A549 (cell line): ENCODE measurements at regions not wholly inside any gene's neighbourhood (a gene's known extent, or its start where the extent isn't known, plus 50 kb on each side); places are given as distances from the start of the nearest gene placed in this dataset.

Experiments
- ATAC-seq, 2 experiments: fragments of 200-7000 bp in 1 of 2; fragments of >200 bp in 1 of 2; cut with Nextera tagmentation in 1 of 2; cut with Tn5 transposase in 1 of 2; 3 replicates each; pipeline versions ENCODE4 v1.8.0 to v1.9.1; 2018 to 2020; ENCODE audit warnings: mild to moderate bottlenecking in 1 of 2, moderate library complexity in 1 of 2
- CTCF ChIA-PET: fragments of 300-600 bp; sonication (Branson Sonifier 250); formaldehyde crosslinking; extraction: SDS; loops from one replicate; lab custom pipeline; 2021; ENCODE audit warnings: antibody characterized with exemption, inconsistent platforms; lab: Yijun Ruan, JAX
- POLR2A ChIA-PET: fragments of 350-600 bp; formaldehyde crosslinking; extraction: SDS; loops from one replicate; lab custom pipeline; 2021; ENCODE audit warnings: antibody characterized with exemption, inconsistent platforms; lab: Yijun Ruan, JAX
- DNase-seq, 2 experiments: peaks; one replicate each; pipeline versions ENCODE4 v3.0.0 to v3.0.0-alpha.2; 2011 to 2016; ENCODE audit warnings: low read depth in 1 of 2, low spot score in 1 of 2
- FAIRE-seq: peaks from 2 replicates; lab custom pipeline; 2011; peaks lifted over from hg19 to GRCh38; lab: Jason Lieb, UNC
- H3K27ac ChIP-seq, 2 experiments: fragments of >200 bp; sonication (Bioruptor Twin); formaldehyde crosslinking; 3 replicates each; pipeline ENCODE4 v1.5.1; 2016 to 2017
- H3K4me1 ChIP-seq: fragments of >200 bp; sonication (Bioruptor Twin); formaldehyde crosslinking; 3 replicates; pipeline ENCODE4 v1.6.1; 2016
- H3K4me2 ChIP-seq: fragments of >200 bp; sonication (Bioruptor Twin); formaldehyde crosslinking; 3 replicates; pipeline ENCODE4 v1.6.1; 2016
- H3K4me3 ChIP-seq: fragments of >200 bp; sonication (Bioruptor Twin); formaldehyde crosslinking; 3 replicates; pipeline ENCODE4 v1.5.1; 2016
- H3K9me3 ChIP-seq: fragments of >200 bp; sonication (Bioruptor Twin); formaldehyde crosslinking; 3 replicates; pipeline ENCODE4 v1.6.1; 2016
- CBX2 ChIP-seq: fragments of 200-600 bp; sonication (generic); IDR thresholded peaks from 2 replicates; pipeline ENCODE4 v1.6.1; 2016; ENCODE audit warnings: low read depth, mild to moderate bottlenecking, borderline replicate concordance
- CHD2 ChIP-seq: fragments of 150-350 bp; IDR thresholded peaks from 2 replicates; pipeline ENCODE4 v1.6.1; 2014; ENCODE audit warnings: low read length; ENCODE audit not compliant: partially characterized antibody
- CTCF ChIP-seq: fragments of >200 bp; sonication (Bioruptor Twin); formaldehyde crosslinking; IDR thresholded peaks from 3 replicates; pipeline ENCODE4 v1.5.1; 2016
- EHMT2 ChIP-seq: fragments of 200-600 bp; sonication (generic); IDR thresholded peaks from 2 replicates; pipeline ENCODE4 v1.6.1; 2016; ENCODE audit warnings: antibody characterized with exemption, low read depth, mild to moderate bottlenecking, moderate library complexity
- ELK1 ChIP-seq: fragments of 150-350 bp; IDR thresholded peaks from 2 replicates; pipeline ENCODE4 v1.6.1; 2014; ENCODE audit warnings: low read depth, mild to moderate bottlenecking, low read length
- FOXS1 ChIP-seq: fragments of 250-450 bp; sonication (Bioruptor Pico); IDR thresholded peaks from 2 replicates; pipeline ENCODE4 v1.5.0; 2020; ENCODE audit warnings: mild to moderate bottlenecking, moderate library complexity
- GATA3 ChIP-seq: IDR thresholded peaks from 2 replicates; pipeline ENCODE4 v1.6.1; 2012; ENCODE audit warnings: borderline replicate concordance
- HEYL ChIP-seq: fragments of 250-450 bp; sonication (Bioruptor Pico); IDR thresholded peaks from 2 replicates; pipeline ENCODE4 v1.8.0; 2021; ENCODE audit warnings: mild to moderate bottlenecking, moderate library complexity
- HMGXB4 ChIP-seq: fragments of 250-450 bp; sonication (Bioruptor Pico); IDR thresholded peaks from 2 replicates; pipeline ENCODE4 v1.5.0; 2021; ENCODE audit warnings: mild to moderate bottlenecking, moderate library complexity, borderline replicate concordance
- HOXA7 ChIP-seq: fragments of 250-450 bp; sonication (Bioruptor Pico); IDR thresholded peaks from 2 replicates; pipeline ENCODE4 v1.5.0; 2020; ENCODE audit warnings: mild to moderate bottlenecking, moderate library complexity
- HOXB5 ChIP-seq: fragments of 250-450 bp; sonication (Bioruptor Pico); IDR thresholded peaks from 2 replicates; pipeline ENCODE4 v1.5.0; 2020; ENCODE audit warnings: mild to moderate bottlenecking, moderate library complexity
- KDM5A ChIP-seq: fragments of 200-600 bp; sonication (generic); IDR thresholded peaks from 2 replicates; pipeline ENCODE4 v1.6.1; 2016; ENCODE audit warnings: antibody characterized with exemption, mild to moderate bottlenecking
- NPAS2 ChIP-seq: fragments of 250-450 bp; sonication (Bioruptor Pico); IDR thresholded peaks from 2 replicates; pipeline ENCODE4 v1.8.0; 2022; ENCODE audit warnings: mild to moderate bottlenecking, moderate library complexity, borderline replicate concordance
- RARB ChIP-seq: fragments of 250-450 bp; sonication (Bioruptor Pico); IDR thresholded peaks from 2 replicates; pipeline ENCODE4 v1.8.0; 2021; ENCODE audit warnings: mild to moderate bottlenecking, moderate library complexity
- RFX5 ChIP-seq: fragments of 450-650 bp; IDR thresholded peaks from 2 replicates; pipeline ENCODE4 v1.7.1; 2014; ENCODE audit warnings: antibody characterized with exemption, mild to moderate bottlenecking, moderate library complexity
- SREBF2 ChIP-seq: fragments of 450-650 bp; IDR thresholded peaks from 2 replicates; pipeline ENCODE4 v1.6.1; 2014; ENCODE audit warnings: mild to moderate bottlenecking, moderate library complexity
- TFCP2L1 ChIP-seq: fragments of 250-450 bp; sonication (Bioruptor Pico); IDR thresholded peaks from 2 replicates; pipeline ENCODE4 v1.5.0; 2021; ENCODE audit warnings: mild to moderate bottlenecking
- TP53 ChIP-seq: fragments of 250-450 bp; sonication (Bioruptor Pico); IDR thresholded peaks from 2 replicates; pipeline ENCODE4 v1.5.0; 2021; ENCODE audit warnings: mild to moderate bottlenecking, moderate library complexity
- whole genome bisulfite sequencing: methylation state at CpG from one replicate; pipeline ENCODE4 v1.1.6; 2017; ENCODE audit errors: missing lambda C conversion rate; 5-methylcytosine and 5-hydroxymethylcytosine counted together

GRCh38 chr15:49706805-49707204 lies 86.0 kb downstream of the DTWD1 start:
- ATAC-seq: no peak
- no peak overlapping the region for H3K4me2 ChIP-seq
- H3K4me1 ChIP-seq: no peaks in the 10 kb centered on the region
- TF ChIP-seq ELK1 (no peak), GATA3 (no peak), SREBF2 (no peak), HOXB5 (no peak), CBX2 (no peak), TP53 (CRISPR knock-in tag) (no peak), EHMT2 (no peak), RFX5 (no peak)
- no peak overlapping the region for H3K27ac ChIP-seq
- 31% methylated on average over 3 of the region's 3 CpGs for WGBS
- DNase-seq: no peak
- no peak for FAIRE-seq
- no peaks in the 10 kb centered on the region for H3K9me3 ChIP-seq
- no peak overlapping the region for H3K4me3 ChIP-seq
- ChIA-PET POLR2A (no interaction called here), CTCF (no interaction called here)

- WGBS: 9% methylated on average over 1 of the region's 1 CpG
Observed at GRCh38 chr15:49707598-49707997, 86.8 kb downstream of the DTWD1 start.

GRCh38 chr15:49709646-49710214 lies 88.9 kb downstream of the DTWD1 start:
- no peak for DNase-seq
- TF ChIP-seq CHD2 (no peak), RFX5 (no peak), HOXB5 (no peak), SREBF2 (no peak), NPAS2 (no peak), CTCF (no peak), HMGXB4 (CRISPR knock-in tag) (no peak), HOXA7 (CRISPR knock-in tag) (no peak), HEYL (CRISPR knock-in tag) (no peak), KDM5A (no peak), FOXS1 (no peak), RARB (no peak), TFCP2L1 (CRISPR knock-in tag) (no peak), EHMT2 (no peak)
- TF ChIP-seq, all 56 proteins: peak for 0
- Histone ChIP-seq H3K4me1 (no peaks in the 10 kb centered on the region), H3K4me3 (no peak overlapping the region), H3K4me2 (no peak overlapping the region), H3K27ac (no peak overlapping the region), H3K9me3 (no peaks in the 10 kb centered on the region)
- CTCF ChIA-PET: no interaction called here
- ATAC-seq: no peak
- POLR2A ChIA-PET: no interaction called here
- FAIRE-seq: no peak
- 0% methylated on average over 1 of the region's 1 CpG for WGBS

More at GRCh38 chr15:49707598-49707997, 86.8 kb downstream of the DTWD1 start:
- FAIRE-seq (no peak), ATAC-seq (no peak), DNase-seq (no peak)
- H3K27ac ChIP-seq: no peak overlapping the region
- no peaks in the 10 kb centered on the region for H3K9me3 ChIP-seq
- ChIA-PET CTCF (no interaction called here), POLR2A (no interaction called here)
- TF ChIP-seq HEYL (CRISPR knock-in tag): no peak
- no peak overlapping the region for H3K4me2 ChIP-seq
- H3K4me3 ChIP-seq: no peak overlapping the region
- no peaks in the 10 kb centered on the region for H3K4me1 ChIP-seq
